Islet precursor cell (in vitro differentiated cells): ENCODE measurements at regions not wholly inside any gene's neighbourhood (a gene's known extent, or its start where the extent isn't known, plus 50 kb on each side); places are given as distances from the start of the nearest gene placed in this dataset.

Experiments
- DNase-seq: peaks from one replicate; pipeline ENCODE4 v3.0.0-alpha.2; 2018

GRCh38 chr13:72435251-72435650, 292.2 kb downstream of the MZT1 start:
- no peak for DNase-seq

GRCh38 chr13:72431981-72432682, 295.3 kb downstream of the MZT1 start:
- no peak for DNase-seq

DNA sequence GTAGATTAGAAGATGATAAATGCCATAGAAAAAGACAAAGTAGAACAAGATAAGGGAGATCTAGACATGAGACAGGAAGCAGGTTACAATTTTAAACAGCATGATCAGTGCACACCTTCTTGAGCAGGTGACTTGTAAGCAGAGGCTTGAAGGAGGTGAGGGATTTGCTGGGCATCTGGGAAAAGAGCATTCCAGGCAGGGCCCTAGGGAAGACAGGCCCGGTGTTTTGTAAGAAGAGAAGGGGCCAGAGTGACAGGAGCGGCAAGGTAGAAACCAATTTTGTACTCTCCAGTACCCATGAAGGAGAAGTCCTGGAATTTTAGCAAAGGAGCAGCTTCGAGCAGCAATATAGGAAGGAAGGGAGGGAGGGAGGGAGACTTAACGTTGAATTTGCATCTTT, 296.5 kb downstream of the MZT1 start:
- peak; percentile 54 for DNase-seq

- DNase-seq: no peak
Measured at GRCh38 chr13:72427757-72428528, 299.5 kb downstream of the MZT1 start.

DNA sequence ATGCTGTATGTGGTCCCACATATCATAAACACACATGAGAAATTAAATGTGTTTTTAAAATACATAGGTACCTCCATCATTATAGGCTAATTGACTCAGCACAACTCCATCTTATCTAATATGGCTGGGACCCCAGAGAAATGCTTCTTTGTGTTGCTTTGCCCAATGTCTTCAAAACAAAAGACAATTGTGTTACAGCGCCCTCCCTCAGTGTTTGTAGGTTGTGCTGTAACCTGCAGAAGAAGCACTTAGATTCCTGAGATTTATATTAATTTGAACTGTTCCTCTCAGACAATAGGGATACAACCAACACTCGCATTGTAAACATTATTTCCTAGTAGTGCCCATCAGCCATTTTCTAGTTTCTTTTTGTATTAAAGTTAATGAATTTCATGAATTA, 303.4 kb downstream of the MZT1 start:
- no peak for DNase-seq

DNA sequence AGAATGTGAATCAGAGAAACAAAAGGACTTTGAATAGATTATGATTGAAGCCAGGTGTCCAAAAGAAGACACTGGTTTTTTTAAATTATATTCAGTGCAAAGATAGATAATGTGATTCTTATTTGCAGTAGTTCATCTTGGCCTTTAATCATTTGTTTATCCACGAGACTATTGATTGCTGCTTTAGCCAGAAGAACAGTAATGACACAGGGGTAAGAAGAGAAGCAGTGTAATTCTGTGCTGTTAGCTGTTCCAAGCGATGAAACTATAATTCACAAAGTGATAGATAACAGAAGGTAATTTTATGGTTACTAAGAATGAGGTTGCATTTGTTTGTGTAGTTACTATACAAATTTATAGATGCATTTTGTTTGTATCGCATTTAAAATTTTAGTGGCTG, 311.6 kb downstream of the MZT1 start:
- no peak for DNase-seq

- DNase-seq: no peak
Measured at GRCh38 chr13:72412481-72412880, 314.9 kb downstream of the MZT1 start.

GRCh38 chr13:72405441-72405840, 322.0 kb downstream of the MZT1 start:
- DNase-seq: no peak

DNA sequence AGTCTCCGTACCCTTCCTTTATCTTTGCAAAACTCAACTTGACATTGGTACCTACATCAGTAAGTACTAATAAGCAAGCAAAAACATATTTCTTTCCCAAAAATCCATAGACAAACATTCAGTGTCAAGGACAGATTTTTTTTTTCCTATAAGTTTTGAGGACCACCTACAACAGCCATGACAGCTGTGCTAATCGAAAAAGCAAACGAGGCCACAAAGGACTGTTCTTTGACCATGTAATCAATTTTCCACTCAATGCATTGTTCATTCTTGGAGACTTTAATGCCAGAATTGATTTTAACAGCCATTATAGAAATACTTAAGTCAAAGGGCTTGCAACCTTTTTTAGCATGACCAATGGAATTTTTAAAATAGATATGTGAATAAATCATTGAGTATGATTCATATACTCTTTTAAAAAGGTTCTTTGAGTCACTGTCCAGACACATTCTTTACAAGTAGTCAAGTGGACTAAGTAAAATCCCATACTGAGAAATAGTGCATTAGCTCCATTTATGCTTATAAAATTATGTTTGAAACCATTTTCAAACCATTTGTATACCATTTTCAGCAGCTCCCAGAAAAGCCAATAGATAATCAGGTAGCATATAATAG, 323.9 kb downstream of the MZT1 start:
- DNase-seq: no peak

- DNase-seq: no peak
Measured at GRCh38 chr13:72400856-72401255, 326.6 kb downstream of the MZT1 start.

GRCh38 chr13:72399351-72399750, 328.1 kb downstream of the MZT1 start:
- DNase-seq: no peak

GRCh38 chr13:72397265-72397664, 330.2 kb downstream of the MZT1 start:
- DNase-seq: no peak

DNA sequence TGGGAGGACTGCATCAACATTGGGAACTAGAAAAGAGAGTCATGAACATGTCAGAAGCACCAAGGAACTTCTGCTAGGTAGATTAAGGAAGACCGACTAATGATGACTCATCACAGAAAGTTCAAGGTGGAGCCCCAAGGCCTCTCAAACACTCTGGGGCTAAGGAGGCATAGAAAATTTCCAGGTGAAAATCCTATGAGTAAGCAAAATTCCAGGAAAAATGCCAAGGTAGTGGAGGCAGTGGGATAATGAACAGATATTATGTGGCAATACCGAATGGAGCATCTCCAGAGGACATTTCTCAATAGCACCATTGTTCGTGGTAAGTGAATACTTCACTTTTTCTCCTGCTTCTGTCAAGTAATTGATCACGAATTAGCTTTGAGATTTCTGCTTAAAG, 336.5 kb downstream of the MZT1 start:
- DNase-seq: no peak

DNA sequence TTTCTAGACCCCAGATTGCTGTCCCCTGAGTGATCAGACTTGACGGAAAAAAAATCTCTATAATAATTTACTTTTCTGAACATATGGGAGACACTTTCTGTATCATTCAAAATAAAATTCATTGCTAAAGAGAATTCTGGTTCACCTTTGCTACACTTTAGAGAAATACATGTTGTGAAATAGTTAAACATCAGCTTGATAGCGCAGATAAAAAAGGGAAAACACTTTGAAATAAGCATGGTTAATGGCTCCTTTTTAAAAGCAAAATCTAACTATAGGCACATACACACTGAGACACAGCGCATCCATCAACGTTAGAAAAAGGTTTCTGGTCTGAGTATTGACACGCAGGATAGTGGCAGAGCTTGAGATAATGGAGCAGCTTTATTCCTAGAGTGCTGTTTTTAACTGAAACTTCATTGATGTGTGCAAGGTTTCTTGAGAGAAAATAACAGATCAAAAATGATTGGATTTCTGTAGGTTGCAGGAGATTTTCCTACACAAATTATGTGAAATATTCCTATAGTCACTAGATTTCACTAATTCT, 341.2 kb downstream of the MZT1 start:
- no peak for DNase-seq

- DNase-seq: no peak
Measured at GRCh38 chr13:72384879-72385278, 342.6 kb downstream of the MZT1 start.

- DNase-seq: no peak
Measured at GRCh38 chr13:72384186-72384823, 343.1 kb downstream of the MZT1 start.

DNA sequence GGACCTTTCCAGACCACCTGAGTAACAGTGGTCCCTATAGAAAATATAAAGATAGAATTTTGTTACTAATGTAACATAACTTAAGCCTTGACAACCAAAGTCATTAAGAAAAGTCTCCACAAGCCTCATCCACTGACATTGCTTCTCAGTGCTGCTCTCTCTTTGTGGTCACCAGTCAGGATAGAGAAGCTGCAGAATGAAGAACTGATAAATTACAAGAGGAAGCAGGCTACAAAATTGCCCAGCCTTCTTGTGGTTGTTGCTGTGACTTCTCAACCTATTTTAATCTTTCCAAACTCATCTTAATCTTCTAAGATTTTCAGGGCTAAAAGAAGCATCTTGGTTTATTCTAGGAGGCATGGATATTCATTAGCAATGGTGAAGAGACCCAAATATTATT, 343.8 kb downstream of the MZT1 start:
- no peak for DNase-seq

DNA sequence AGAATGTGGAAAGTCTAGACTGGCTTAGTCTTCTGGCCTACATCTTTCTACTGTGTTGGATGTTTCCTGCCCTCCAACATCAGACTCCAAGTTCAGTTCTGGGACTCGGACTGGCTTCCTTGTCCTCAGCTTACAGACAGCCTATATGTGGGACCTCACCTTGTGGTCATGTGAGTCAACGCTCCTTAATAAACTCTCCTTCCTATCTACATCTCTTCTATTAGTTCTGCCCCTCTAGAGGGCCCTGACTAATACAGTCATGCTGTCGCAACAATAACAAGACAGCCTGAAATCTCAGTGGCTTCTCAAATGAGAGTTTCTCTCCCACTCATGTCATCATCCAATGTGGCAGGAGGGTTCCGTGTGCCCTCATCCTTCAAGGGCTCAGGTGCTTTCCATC, 347.8 kb downstream of the MZT1 start:
- no peak for DNase-seq

- no peak for DNase-seq
Measured at GRCh38 chr13:72368031-72368430, 359.4 kb downstream of the MZT1 start.

- DNase-seq: no peak
Measured at GRCh38 chr13:72346716-72347115, 380.7 kb downstream of the MZT1 start.

DNA sequence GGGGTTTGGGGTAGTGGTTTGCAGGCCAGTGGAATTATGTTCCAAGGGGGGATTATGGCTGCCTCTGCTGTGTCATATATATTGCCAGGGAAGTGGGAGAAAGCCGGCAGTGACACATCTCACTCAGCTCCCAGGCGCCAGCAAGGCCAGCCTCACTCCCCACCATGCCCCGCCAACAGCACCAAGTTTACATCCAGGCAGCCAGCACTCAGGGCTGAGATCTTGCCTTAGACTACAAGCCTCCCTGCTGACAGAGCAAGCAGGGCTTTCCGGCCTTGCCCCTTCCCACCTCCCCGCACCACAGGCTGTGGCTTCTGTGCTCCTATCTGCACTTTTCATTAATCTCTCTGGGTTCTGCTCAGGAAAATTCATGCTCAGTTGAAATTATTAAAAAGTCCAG, 385.1 kb downstream of the MZT1 start:
- no peak for DNase-seq

GRCh38 chr13:72341904-72342303, 385.5 kb downstream of the MZT1 start:
- DNase-seq: no peak

DNA sequence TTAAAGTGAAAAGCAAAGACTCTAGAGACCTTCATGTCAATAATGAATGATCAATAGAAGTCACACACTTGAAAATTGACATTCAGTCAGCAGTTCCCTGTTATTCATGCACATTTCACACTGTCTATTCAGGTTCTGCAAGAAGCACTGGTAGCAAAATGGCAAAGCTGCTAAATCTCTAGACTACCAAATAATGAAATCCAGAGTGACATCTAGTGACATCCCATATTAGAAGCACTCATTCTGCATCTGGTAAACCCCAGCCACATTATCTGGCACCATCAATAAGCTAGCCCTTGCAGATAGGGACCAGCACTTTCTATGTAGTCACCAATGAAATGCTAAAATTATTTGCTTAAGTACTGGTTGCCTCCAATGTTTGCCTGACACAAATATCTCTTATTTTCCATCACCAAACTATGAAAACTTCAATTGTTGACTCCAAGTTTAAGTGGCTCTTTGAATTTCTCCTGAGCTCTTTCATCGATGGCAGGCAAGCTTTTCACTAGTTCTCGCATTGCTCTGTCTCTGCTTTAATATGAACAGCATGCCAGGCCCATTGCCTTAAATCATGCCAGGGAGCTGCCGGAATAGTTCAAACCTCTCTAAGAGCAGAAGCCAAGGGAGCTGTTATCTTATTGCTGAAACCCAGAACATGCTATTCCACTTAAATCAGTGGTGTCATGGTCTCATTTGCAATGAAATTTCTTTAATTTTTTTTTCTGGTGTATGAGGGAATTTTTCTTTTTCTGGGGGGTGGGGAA, 409.9 kb downstream of the MZT1 start:
- DNase-seq: no peak
